Subcutaneous abdominal adipose tissue (tissue), 5 donors: ENCODE measurements at regions not wholly inside any gene's neighbourhood (a gene's known extent, or its start where the extent isn't known, plus 50 kb on each side); places are given as distances from the start of the nearest gene placed in this dataset.

Experiments
- H3K27ac ChIP-seq: one replicate; pipeline ENCODE4 v1.7.0; 2013; ENCODE audit warnings: low read depth, mild to moderate bottlenecking, inconsistent platforms, low read length, moderate library complexity
- H3K27me3 ChIP-seq, 5 donors: one replicate each; pipeline ENCODE4 v1.7.0; 2013; ENCODE audit warnings: low read length in 5 of 5, inconsistent platforms in 1 of 5; ENCODE audit not compliant: control insufficient read depth in 5 of 5, insufficient read depth in 4 of 5
- H3K36me3 ChIP-seq, 5 donors: one replicate each; pipeline ENCODE4 v1.7.0; 2013; ENCODE audit warnings: low read length in 5 of 5; ENCODE audit not compliant: control insufficient read depth in 5 of 5, insufficient read depth in 5 of 5
- H3K4me1 ChIP-seq, 5 donors: one replicate each; pipeline ENCODE4 v1.7.0; 2013; ENCODE audit warnings: low read length in 5 of 5, mild to moderate bottlenecking in 3 of 5, moderate library complexity in 1 of 5; ENCODE audit not compliant: control insufficient read depth in 5 of 5, insufficient read depth in 5 of 5
- H3K4me3 ChIP-seq, 5 donors: one replicate each; pipeline ENCODE4 v1.7.0; 2013; ENCODE audit warnings: low read length in 5 of 5, low read depth in 1 of 5
- H3K9ac ChIP-seq, 5 donors: one replicate each; pipeline ENCODE4 v1.7.0; 2013; ENCODE audit warnings: low read length in 5 of 5, mild to moderate bottlenecking in 4 of 5, moderate library complexity in 3 of 5
- H3K9me3 ChIP-seq, 5 donors: one replicate each; pipeline ENCODE4 v1.7.0; 2013; ENCODE audit warnings: low read length in 5 of 5; ENCODE audit not compliant: control insufficient read depth in 5 of 5
- donor health status: healthy.
- donor health status: healthy.
- donor health status: healthy.
- donor health status: healthy.
- donor health status: healthy.

GRCh38 chr15:87239582-87240230 lies 1016.8 kb downstream of the NTRK3 start:
- Histone ChIP-seq H3K27me3 (no peaks in the 10 kb centered on the region), H3K9ac (no peak overlapping the region), H3K36me3 (no peaks in the 10 kb centered on the region), H3K27ac (no peak overlapping the region), H3K4me3 (no peak overlapping the region), H3K9me3 (no peaks in the 10 kb centered on the region), H3K4me1 (no peaks in the 10 kb centered on the region)

- H3K27me3 ChIP-seq, result no peaks in the 10 kb centered on the region
- H3K36me3 ChIP-seq, result no peaks in the 10 kb centered on the region
Observed at GRCh38 chr15:87238451-87239068, 1018.0 kb downstream of the NTRK3 start.

GRCh38 chr15:87228460-87228859 lies 1028.1 kb downstream of the NTRK3 start:
- no peaks in the 10 kb centered on the region for H3K4me1 ChIP-seq
- no peaks in the 10 kb centered on the region for H3K36me3 ChIP-seq
- no peak overlapping the region for H3K9ac ChIP-seq
- H3K27me3 ChIP-seq, result no peaks in the 10 kb centered on the region
- no peak overlapping the region for H3K4me3 ChIP-seq
- H3K27ac ChIP-seq, result no peak overlapping the region
- peaks cover 0 to 3% (median 0%) of the 10 kb centered on the region in 5 donors for H3K9me3 ChIP-seq

More at GRCh38 chr15:87238451-87239068, 1018.0 kb downstream of the NTRK3 start:
- Histone ChIP-seq H3K27ac (no peak overlapping the region), H3K9me3 (no peaks in the 10 kb centered on the region), H3K4me1 (no peaks in the 10 kb centered on the region), H3K4me3 (no peak overlapping the region), H3K9ac (no peak overlapping the region)

- H3K4me1 ChIP-seq, result no peaks in the 10 kb centered on the region
- peaks cover 0 to 3% (median 0%) of the 10 kb centered on the region in 5 donors for H3K9me3 ChIP-seq
- no peak overlapping the region for H3K9ac ChIP-seq
- no peaks in the 10 kb centered on the region for H3K27me3 ChIP-seq
- no peak overlapping the region for H3K27ac ChIP-seq
- H3K36me3 ChIP-seq, result no peaks in the 10 kb centered on the region
- no peak overlapping the region for H3K4me3 ChIP-seq
Observed at GRCh38 chr15:87227846-87228245, 1028.7 kb downstream of the NTRK3 start.

- H3K36me3 ChIP-seq, result no peaks in the 10 kb centered on the region
- no peaks in the 10 kb centered on the region for H3K27me3 ChIP-seq
- H3K9me3 ChIP-seq, result peaks cover 0 to 3% (median 0%) of the 10 kb centered on the region in 5 donors
- H3K4me1 ChIP-seq, result no peaks in the 10 kb centered on the region
- H3K4me3 ChIP-seq, result no peak overlapping the region
- H3K9ac ChIP-seq, result no peak overlapping the region
- H3K27ac ChIP-seq, result no peak overlapping the region
Observed at GRCh38 chr15:87225436-87225835, 1031.1 kb downstream of the NTRK3 start.

- Histone ChIP-seq H3K9ac (no peak overlapping the region), H3K4me3 (no peak overlapping the region), H3K27me3 (no peaks in the 10 kb centered on the region), H3K27ac (no peak overlapping the region), H3K9me3 (peaks cover 0 to 3% (median 0%) of the 10 kb centered on the region in 5 donors), H3K4me1 (no peaks in the 10 kb centered on the region), H3K36me3 (no peaks in the 10 kb centered on the region)
Observed at GRCh38 chr15:87224404-87224803, 1032.1 kb downstream of the NTRK3 start.

GRCh38 chr15:87219650-87220615 lies 1036.6 kb downstream of the NTRK3 start:
- Histone ChIP-seq H3K27ac (no peak overlapping the region), H3K4me3 (no peak overlapping the region), H3K27me3 (no peaks in the 10 kb centered on the region), H3K36me3 (no peaks in the 10 kb centered on the region), H3K4me1 (no peaks in the 10 kb centered on the region), H3K9me3 (peaks cover 0 to 3% (median 0%) of the 10 kb centered on the region in 5 donors), H3K9ac (no peak overlapping the region)

GRCh38 chr15:87215100-87215499 lies 1041.4 kb downstream of the NTRK3 start:
- Histone ChIP-seq H3K36me3 (no peaks in the 10 kb centered on the region), H3K9me3 (no peaks in the 10 kb centered on the region), H3K9ac (no peak overlapping the region), H3K4me1 (no peaks in the 10 kb centered on the region), H3K27ac (no peak overlapping the region), H3K27me3 (no peaks in the 10 kb centered on the region), H3K4me3 (no peak overlapping the region)

GRCh38 chr15:87213626-87214025 lies 1042.9 kb downstream of the NTRK3 start:
- no peak overlapping the region for H3K9ac ChIP-seq
- no peak overlapping the region for H3K4me3 ChIP-seq
- H3K4me1 ChIP-seq, result no peaks in the 10 kb centered on the region
- H3K36me3 ChIP-seq, result no peaks in the 10 kb centered on the region
- no peaks in the 10 kb centered on the region for H3K27me3 ChIP-seq
- no peak overlapping the region for H3K27ac ChIP-seq
- H3K9me3 ChIP-seq, result no peaks in the 10 kb centered on the region

GRCh38 chr15:87212041-87212440 lies 1044.5 kb downstream of the NTRK3 start:
- H3K4me1 ChIP-seq, result no peaks in the 10 kb centered on the region
- H3K9me3 ChIP-seq, result no peaks in the 10 kb centered on the region
- no peak overlapping the region for H3K9ac ChIP-seq
- no peak overlapping the region for H3K27ac ChIP-seq
- no peaks in the 10 kb centered on the region for H3K36me3 ChIP-seq
- H3K27me3 ChIP-seq, result no peaks in the 10 kb centered on the region
- no peak overlapping the region for H3K4me3 ChIP-seq
